Stimulated activated CD4-positive, alpha-beta T cell treated with anti-CD3 and anti-CD28 coated beads, TNF-alpha, amount 100 ng/mL, for 4 hours (primary cell): ENCODE measurements at regions not wholly inside any gene's neighbourhood (a gene's known extent, or its start where the extent isn't known, plus 50 kb on each side); places are given as distances from the start of the nearest gene placed in this dataset.
"Not testable (repeated sequence)": the region's sequence is repeated elsewhere in the genome, so short reads cannot be mapped to it uniquely, and the experiment has no call there.

Experiments used
- DNase-seq, 3 experiments: peaks; one replicate each; pipeline ENCODE4 v3.0.0-alpha.2; 2020; ENCODE audit warnings: low read depth in 3 of 3

DNA sequence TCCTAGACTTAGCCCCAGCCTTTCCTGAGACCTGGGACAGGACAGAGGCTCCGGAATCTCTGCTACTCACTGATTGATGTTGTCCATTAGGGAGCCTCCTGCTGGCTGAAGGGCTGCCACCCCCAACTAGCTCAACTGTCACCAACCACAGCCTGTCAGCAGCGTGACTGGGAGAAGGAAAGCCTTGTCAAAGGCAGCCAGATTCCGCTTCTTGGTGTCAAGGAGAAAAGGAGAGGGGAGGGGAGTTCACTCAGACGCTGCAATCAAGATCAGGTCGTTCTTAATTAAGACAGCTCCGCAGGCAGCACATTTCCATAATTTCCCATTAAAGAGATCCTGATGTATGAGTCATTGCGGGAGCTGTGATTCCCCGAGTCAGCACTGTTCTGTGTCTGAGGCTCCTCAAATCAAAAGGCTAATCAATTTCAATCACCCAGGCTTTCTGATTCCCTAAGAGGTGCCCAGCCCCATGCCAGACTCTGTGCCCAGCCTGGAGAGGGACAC, 152.8 kb upstream of the ZBED5 start:
- DNase-seq: no peak

- no peak for DNase-seq
These were observed 151.3 kb upstream of the ZBED5 start for GRCh38 chr11:11009179-11009578.

DNA sequence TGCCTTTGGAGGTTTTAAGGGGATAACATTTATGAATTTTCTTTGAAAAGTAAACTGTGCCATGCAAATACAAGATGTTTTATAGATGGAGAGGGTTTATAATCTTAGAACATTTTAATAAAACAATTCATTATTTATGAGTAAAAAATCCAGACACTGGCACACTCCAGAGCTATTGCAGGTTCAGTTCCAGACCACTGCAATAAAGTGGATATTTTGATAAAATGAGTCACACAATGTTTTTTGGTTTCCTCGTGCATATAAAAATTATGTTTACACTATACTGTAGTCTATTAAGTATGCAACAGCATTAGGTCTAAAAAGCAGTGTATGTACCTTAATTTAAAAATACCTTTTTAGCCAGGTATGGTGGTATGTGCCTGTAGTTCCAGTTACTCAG, 146.2 kb upstream of the ZBED5 start:
- DNase-seq: no peak

GRCh38 chr11:11003226-11003625, 145.4 kb upstream of the ZBED5 start:
- no peak for DNase-seq

- no peak for DNase-seq
These were observed 142.9 kb upstream of the ZBED5 start for GRCh38 chr11:11000579-11001283.

DNA sequence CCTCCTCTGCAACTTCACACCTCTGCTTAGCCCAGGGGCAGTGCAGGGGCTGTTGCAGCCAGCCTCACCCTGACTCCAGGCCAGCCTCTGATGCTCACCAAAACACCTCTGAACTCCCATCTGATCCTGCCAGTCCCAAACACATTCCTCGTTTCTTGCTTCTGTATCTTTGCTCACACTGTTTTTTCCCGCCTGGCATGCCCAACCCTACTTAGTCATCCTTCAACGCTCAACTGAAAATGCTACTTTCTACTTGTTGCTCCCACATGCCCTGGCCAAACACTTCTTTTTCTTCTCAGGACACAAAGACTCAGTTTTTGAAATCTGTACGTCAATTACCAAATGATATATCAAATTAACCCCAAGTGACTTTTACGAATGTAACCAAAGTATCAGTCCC, 140.8 kb upstream of the ZBED5 start:
- no peak for DNase-seq

DNA sequence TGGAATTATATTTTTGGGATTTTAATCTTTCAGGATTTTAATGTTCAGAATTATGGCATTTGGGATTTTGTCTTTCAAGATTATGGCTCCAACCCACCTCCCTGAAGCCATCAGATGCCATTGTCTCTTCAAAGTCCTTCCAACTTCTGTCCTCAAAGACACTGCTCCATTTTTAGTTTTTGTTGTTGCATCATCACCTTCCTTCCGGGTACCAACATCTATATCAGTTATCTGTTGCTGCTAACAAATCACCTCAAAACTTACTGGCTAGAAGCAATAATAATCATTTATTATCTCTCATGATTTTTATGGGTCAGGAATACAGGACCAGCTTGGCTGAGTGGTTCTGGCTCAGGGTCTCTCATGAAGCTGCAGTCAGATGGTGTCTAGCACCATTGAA, 138.8 kb upstream of the ZBED5 start:
- DNase-seq: no peak

GRCh38 chr11:10993640-10994039, 135.8 kb upstream of the ZBED5 start:
- DNase-seq: no peak

- no peak for DNase-seq
These were observed 135.3 kb upstream of the ZBED5 start for GRCh38 chr11:10993186-10993585.

DNA sequence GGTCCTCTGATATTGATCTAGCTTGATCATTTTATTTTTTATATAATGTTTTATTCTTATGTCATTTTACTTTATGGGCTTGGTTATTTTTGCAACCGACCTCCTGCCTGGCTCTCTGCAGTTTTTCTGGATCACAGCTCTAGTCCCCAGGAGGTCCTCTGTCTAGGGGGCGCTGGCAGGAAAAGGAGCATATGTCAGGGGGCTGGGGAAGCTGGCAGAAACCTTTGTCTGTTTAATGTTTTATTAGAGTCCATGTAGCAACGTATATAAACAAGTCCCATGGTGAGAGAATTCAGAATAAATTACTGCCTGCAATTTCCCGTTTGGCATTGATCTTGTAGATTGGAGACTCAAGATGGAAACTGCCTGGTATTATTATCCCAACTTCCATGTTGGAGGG, 133.5 kb upstream of the ZBED5 start:
- no peak for DNase-seq

DNA sequence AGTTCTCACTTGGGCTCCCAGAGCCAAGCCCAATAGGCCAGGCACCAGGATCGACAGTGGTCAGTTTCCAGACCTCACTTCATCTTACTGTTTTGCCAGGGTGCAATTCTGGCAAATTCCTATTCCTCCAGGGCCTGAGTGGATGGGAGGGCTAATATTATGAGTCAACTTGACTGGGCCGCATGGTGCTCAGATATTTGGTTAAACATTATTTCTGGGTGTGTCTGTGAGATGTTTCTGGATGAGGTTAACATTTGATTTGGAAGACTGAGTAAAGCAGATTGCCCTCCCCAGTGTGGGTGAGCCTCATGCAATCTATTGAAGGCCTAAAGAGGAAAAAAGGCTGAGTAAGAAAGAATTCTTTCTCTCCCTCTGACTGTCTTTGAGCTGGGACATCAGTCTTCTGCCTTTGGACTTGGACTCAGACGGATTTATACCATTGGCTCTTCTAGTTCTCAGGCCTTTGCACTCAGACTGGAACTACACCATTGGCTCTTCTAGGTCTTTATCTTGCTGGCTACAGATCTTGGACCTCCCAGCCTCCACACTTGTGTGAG, 132.9 kb upstream of the ZBED5 start:
- no peak for DNase-seq

DNA sequence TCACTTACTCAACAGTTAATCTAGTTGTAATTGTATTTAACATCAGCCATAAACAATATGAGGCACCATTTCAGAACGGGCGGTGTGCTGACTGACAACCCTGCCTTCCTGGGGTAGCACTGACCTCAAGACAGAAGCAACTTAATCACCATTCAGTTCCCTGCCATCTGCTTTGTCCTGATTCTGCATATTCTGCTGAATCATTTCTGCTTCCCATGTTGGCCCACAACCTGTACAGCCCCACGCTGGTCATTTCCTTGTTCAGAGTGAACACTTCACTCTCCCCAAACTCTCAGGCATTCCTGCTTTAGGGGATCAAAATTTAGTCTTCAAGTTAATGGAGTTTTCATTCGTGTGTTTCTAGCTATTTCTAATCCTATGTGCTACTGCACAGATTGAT, 132.3 kb upstream of the ZBED5 start:
- no peak for DNase-seq

DNA sequence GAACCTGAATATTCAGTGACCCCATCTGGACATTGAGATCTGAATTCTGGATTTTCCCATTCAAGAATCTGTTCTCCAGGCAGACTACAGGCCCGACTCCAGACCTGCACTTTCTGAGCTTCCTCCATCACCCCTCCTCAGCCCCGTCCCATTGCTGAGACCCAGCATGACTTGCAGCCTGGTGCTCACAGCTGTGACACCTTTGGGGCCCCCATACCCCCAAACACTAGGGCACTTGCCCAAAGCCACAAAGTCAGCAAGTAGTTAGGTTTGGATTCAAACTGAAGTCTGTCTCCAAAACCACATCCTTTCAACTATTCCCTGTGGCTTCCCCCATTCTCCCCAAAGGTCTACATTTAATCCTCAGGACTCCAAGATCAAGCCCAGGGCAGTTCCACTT, 128.2 kb upstream of the ZBED5 start:
- no peak for DNase-seq

DNA sequence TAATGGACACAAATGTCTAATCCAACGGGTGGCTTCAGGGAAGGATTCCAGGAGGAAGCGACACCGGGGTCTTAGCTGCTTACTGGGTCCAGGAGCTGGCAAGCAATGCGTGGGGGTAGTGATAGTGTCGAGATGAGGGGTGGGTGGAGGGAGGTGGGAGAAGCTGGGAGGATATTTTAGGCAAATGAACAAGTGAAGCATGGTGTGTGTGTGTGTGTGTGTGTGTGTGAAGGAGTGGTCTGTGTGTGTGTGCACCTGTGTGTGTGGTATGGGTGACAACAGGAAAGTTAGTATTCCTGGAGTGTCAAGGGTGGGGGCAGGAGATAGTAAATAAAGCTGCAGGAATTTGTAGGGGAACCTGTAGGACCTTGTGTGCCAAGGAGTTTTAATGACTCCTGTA, 126.9 kb upstream of the ZBED5 start:
- DNase-seq: no peak

DNA sequence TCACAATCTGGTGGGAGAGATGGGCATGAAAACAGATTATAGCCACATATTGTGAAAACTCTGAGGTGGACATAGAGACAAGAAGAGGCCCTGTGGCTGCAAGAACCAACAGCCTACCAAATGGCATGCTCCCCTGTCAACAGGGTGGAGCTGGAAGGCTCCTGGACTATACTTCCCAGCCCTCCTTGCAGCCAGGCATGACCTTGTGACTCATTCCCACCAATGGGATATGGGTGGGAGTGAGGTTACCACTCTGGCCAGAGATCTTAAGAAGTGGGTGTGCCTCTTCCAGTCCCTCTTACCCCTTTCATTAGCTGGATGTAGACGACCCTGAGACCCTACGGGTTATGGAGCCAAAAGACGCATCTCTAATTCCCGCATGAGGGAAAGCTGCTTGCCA, 126.4 kb upstream of the ZBED5 start:
- no peak for DNase-seq

- no peak for DNase-seq
These were observed 125.1 kb upstream of the ZBED5 start for GRCh38 chr11:10982704-10983510.

- no peak for DNase-seq
These were observed 121.7 kb upstream of the ZBED5 start for GRCh38 chr11:10979529-10979928.

- DNase-seq: no peak
These were observed 120.3 kb upstream of the ZBED5 start for GRCh38 chr11:10978198-10978597.

- DNase-seq: no peak
These were observed 117.5 kb upstream of the ZBED5 start for GRCh38 chr11:10975287-10975721.

GRCh38 chr11:10973416-10973815, 115.6 kb upstream of the ZBED5 start:
- DNase-seq: no peak

DNA sequence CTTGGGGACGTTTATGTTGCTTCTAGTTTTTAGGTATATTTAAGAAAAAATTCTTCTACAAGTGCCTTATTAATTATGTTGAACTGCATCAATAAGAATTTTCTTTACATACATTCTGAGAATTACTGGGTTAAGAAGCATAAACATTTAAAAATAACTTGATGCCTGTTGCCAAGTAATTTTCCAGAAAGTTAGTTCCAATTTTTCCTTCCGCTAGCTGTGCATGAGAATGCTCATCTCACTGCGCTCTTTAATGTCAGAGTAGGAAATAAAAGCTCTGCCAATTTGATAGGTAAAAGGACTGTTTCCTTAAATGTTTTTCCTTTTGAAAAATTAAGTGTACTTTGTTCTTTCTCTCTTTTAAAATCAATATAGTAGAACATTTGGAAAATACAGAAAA, 113.1 kb upstream of the ZBED5 start:
- DNase-seq: no peak

- DNase-seq: no peak
These were observed 111.5 kb upstream of the ZBED5 start for GRCh38 chr11:10969387-10969786.

GRCh38 chr11:10956884-10957283, 99.0 kb upstream of the ZBED5 start:
- not testable (repeated sequence) for DNase-seq
